Stimulated activated CD8-positive, alpha-beta memory T cell treated with anti-CD3 and anti-CD28 coated beads, Interleukin-7, amount 100 ng/mL, for 48 hours (primary cell): ENCODE measurements at regions not wholly inside any gene's neighbourhood (a gene's known extent, or its start where the extent isn't known, plus 50 kb on each side); places are given as distances from the start of the nearest gene placed in this dataset.

ENCODE experiments used
- DNase-seq, 2 donors: peaks; one replicate each; pipeline ENCODE4 v3.0.0-alpha.2; 2020; ENCODE audit warnings: low read depth in 1 of 2; ENCODE audit errors: extremely low read depth in 1 of 2

- no peak for DNase-seq
Measured at GRCh38 chr12:90102957-90103652, 394.5 kb upstream of the ATP2B1 start.

GRCh38 chr12:90100579-90100978, 391.9 kb upstream of the ATP2B1 start:
- DNase-seq, result no peak

GRCh38 chr12:90099288-90099687, 390.6 kb upstream of the ATP2B1 start:
- DNase-seq, result no peak

GRCh38 chr12:90098132-90098779, 389.6 kb upstream of the ATP2B1 start:
- DNase-seq, result no peak

GRCh38 chr12:90091809-90092208, 383.2 kb upstream of the ATP2B1 start:
- no peak for DNase-seq

- peak in 1 of 2 donors; percentile 10 for DNase-seq
Measured at GRCh38 chr12:90090929-90091651, 382.5 kb upstream of the ATP2B1 start.

- DNase-seq, result no peak
Measured at GRCh38 chr12:90086281-90086680, 377.6 kb upstream of the ATP2B1 start.

- DNase-seq, result no peak
Measured at GRCh38 chr12:90085494-90086274, 377.0 kb upstream of the ATP2B1 start.

- no peak for DNase-seq
Measured at GRCh38 chr12:90084018-90084417, 375.4 kb upstream of the ATP2B1 start.

GRCh38 chr12:90080616-90081015, 372.0 kb upstream of the ATP2B1 start:
- no peak for DNase-seq

- DNase-seq, result no peak
Measured at GRCh38 chr12:90079529-90080210, 371.0 kb upstream of the ATP2B1 start.

- no peak for DNase-seq
Measured at GRCh38 chr12:90078344-90078743, 369.7 kb upstream of the ATP2B1 start.

- no peak for DNase-seq
Measured at GRCh38 chr12:90077756-90078155, 369.1 kb upstream of the ATP2B1 start.

- no peak for DNase-seq
Measured at GRCh38 chr12:90076851-90077319, 368.2 kb upstream of the ATP2B1 start.

GRCh38 chr12:90075685-90076084, 367.0 kb upstream of the ATP2B1 start:
- DNase-seq, result no peak

- DNase-seq, result no peak
Measured at GRCh38 chr12:90074086-90074485, 365.4 kb upstream of the ATP2B1 start.

GRCh38 chr12:90071996-90072395, 363.4 kb upstream of the ATP2B1 start:
- DNase-seq, result no peak

GRCh38 chr12:90069711-90070110, 361.1 kb upstream of the ATP2B1 start:
- DNase-seq, result no peak

- no peak for DNase-seq
Measured at GRCh38 chr12:90067791-90068190, 359.2 kb upstream of the ATP2B1 start.
